ENCODE measurements at regions not wholly inside any gene's neighbourhood (a gene's known extent, or its start where the extent isn't known, plus 50 kb on each side); places are given as distances from the start of the nearest gene placed in this dataset.

DNA sequence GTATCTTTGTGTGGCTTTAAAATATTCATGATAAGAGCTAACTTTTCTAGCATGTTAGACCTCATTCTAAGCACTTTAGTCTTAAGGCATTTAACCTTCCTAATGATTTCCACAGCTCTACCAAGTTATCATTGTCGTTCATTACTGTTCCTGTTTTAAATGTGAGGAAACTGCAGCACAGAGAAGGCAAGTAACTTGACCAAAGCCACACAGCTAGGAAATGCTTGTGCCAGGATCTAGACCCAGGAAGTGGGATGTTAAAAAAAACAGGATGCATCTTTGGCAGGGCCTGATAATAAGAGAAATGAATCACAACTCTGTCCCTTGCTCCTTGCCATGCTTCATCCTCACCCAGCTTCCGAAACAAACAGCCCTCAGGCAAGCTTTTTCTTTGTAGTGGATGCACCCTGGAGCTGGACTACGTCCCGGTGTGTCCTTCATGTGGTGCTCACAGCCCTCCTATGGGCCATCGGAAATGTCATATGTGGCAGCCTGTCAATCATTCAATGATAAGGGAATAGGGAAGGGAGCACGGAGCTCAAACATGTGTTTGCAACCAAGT is 196.9 kb upstream of the RREB1 start:
- no peak overlapping the region for H3K4me3 ChIP-seq
- no peak overlapping the region for H3K4me2 ChIP-seq
- Mint-ChIP-seq H3K4me3 (no peak overlapping the region), H3K9me3 (no peaks in the 10 kb centered on the region; the same call in 2 of the 3 replicates), H3K27ac (no peak overlapping the region), H3K36me3 (ENCODE audit: low read depth) (no peaks in the 10 kb centered on the region), H3K27me3 (ENCODE audit: insufficient read depth, low read depth, poor library complexity) (no peaks in the 10 kb centered on the region), H3K4me1 (0 out of 3 replicates have a peak, but pooled peaks cover 3% of the 10 kb centered on the region)
- H3K79me2 ChIP-seq (replicated peaks; ENCODE audit: insufficient read depth), result no peaks in the 10 kb centered on the region
- H3F3A ChIP-seq (replicated peaks; ENCODE audit: low read depth), result no peaks in the 10 kb centered on the region
- H3K27me3 ChIP-seq (ENCODE audit: insufficient read depth), result no peaks in the 10 kb centered on the region
- TF ChIP-seq, protein P1, sequence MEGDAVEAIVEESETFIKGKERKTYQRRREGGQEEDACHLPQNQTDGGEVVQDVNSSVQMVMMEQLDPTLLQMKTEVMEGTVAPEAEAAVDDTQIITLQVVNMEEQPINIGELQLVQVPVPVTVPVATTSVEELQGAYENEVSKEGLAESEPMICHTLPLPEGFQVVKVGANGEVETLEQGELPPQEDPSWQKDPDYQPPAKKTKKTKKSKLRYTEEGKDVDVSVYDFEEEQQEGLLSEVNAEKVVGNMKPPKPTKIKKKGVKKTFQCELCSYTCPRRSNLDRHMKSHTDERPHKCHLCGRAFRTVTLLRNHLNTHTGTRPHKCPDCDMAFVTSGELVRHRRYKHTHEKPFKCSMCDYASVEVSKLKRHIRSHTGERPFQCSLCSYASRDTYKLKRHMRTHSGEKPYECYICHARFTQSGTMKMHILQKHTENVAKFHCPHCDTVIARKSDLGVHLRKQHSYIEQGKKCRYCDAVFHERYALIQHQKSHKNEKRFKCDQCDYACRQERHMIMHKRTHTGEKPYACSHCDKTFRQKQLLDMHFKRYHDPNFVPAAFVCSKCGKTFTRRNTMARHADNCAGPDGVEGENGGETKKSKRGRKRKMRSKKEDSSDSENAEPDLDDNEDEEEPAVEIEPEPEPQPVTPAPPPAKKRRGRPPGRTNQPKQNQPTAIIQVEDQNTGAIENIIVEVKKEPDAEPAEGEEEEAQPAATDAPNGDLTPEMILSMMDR (conservative IDR thresholded peaks at IDR 0.05; ENCODE audit: low read depth in 2 of 2), result no peak
- TF ChIP-seq ZNF114 (CRISPR knock-in tag; IDR thresholded peaks at IDR 0.05), result no peak
- no peaks in the 10 kb centered on the region for H3K9me2 ChIP-seq (ENCODE audit: insufficient read depth)
- H4K20me1 ChIP-seq (replicated peaks; ENCODE audit: insufficient read depth), result no peaks in the 10 kb centered on the region
- ATAC-seq, result no peak
- no peak overlapping the region for H2AFZ ChIP-seq
- no peak for DNase-seq (ENCODE audit: low spot score)
- no peak overlapping the region for H3K27ac ChIP-seq (ENCODE audit: low read depth)
- no peaks in the 10 kb centered on the region for H3K4me1 ChIP-seq (ENCODE audit: insufficient read depth)
- no peaks in the 10 kb centered on the region for H3K36me3 ChIP-seq (ENCODE audit: insufficient read depth)

DNA sequence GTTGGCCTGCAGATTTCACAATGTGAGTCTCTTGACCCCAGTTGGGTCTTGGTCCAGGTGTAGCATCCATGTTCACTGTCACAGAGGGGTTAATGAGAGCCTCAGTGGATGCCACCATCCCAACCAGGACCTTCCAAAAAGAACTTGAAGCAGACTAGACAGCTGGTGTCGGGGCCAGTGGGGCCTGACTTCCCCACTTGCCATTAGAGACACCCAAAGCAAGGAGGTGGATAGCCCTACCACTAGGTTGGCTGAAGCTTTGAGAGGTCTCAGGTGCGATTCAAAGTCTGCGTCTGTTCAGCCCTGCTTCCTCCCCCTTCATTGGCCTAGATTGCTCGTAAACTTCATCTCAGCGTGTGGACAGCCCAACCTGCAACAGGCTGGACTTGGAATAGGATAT is 196.4 kb upstream of the RREB1 start:
- H3K4me1 ChIP-seq (ENCODE audit: insufficient read depth), result no peaks in the 10 kb centered on the region
- no peak overlapping the region for H3K4me2 ChIP-seq
- no peak for ATAC-seq
- Mint-ChIP-seq H3K27ac (no peak overlapping the region), H3K9me3 (no peaks in the 10 kb centered on the region; the same call in 2 of the 3 replicates), H3K27me3 (ENCODE audit: insufficient read depth, low read depth, poor library complexity) (no peaks in the 10 kb centered on the region), H3K4me3 (no peak overlapping the region), H3K36me3 (ENCODE audit: low read depth) (no peaks in the 10 kb centered on the region), H3K4me1 (peaks cover 3% of the 10 kb centered on the region; the same call in 1 of the 3 replicates)
- no peaks in the 10 kb centered on the region for H3K9me2 ChIP-seq (ENCODE audit: insufficient read depth)
- H3K27ac ChIP-seq (ENCODE audit: low read depth), result no peak overlapping the region
- DNase-seq (ENCODE audit: low spot score), result no peak
- no peaks in the 10 kb centered on the region for H3F3A ChIP-seq (replicated peaks; ENCODE audit: low read depth)
- H3K79me2 ChIP-seq (replicated peaks; ENCODE audit: insufficient read depth), result no peaks in the 10 kb centered on the region
- H2AFZ ChIP-seq, result no peak overlapping the region
- TF ChIP-seq, protein P2, sequence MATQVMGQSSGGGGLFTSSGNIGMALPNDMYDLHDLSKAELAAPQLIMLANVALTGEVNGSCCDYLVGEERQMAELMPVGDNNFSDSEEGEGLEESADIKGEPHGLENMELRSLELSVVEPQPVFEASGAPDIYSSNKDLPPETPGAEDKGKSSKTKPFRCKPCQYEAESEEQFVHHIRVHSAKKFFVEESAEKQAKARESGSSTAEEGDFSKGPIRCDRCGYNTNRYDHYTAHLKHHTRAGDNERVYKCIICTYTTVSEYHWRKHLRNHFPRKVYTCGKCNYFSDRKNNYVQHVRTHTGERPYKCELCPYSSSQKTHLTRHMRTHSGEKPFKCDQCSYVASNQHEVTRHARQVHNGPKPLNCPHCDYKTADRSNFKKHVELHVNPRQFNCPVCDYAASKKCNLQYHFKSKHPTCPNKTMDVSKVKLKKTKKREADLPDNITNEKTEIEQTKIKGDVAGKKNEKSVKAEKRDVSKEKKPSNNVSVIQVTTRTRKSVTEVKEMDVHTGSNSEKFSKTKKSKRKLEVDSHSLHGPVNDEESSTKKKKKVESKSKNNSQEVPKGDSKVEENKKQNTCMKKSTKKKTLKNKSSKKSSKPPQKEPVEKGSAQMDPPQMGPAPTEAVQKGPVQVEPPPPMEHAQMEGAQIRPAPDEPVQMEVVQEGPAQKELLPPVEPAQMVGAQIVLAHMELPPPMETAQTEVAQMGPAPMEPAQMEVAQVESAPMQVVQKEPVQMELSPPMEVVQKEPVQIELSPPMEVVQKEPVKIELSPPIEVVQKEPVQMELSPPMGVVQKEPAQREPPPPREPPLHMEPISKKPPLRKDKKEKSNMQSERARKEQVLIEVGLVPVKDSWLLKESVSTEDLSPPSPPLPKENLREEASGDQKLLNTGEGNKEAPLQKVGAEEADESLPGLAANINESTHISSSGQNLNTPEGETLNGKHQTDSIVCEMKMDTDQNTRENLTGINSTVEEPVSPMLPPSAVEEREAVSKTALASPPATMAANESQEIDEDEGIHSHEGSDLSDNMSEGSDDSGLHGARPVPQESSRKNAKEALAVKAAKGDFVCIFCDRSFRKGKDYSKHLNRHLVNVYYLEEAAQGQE (IDR thresholded peaks at IDR 0.05; ENCODE audit: unreplicated experiment), result no peak
- no peak for TF ChIP-seq EZH2phosphoT487 (IDR thresholded peaks at IDR 0.05; ENCODE audit: unreplicated experiment)
- no peak for TF ChIP-seq EZH2 (IDR thresholded peaks at IDR 0.05; ENCODE audit: low read depth, unreplicated experiment)
- H3K4me3 ChIP-seq, result no peak overlapping the region
- no peaks in the 10 kb centered on the region for H3K36me3 ChIP-seq (ENCODE audit: insufficient read depth)
- no peaks in the 10 kb centered on the region for H4K20me1 ChIP-seq (replicated peaks; ENCODE audit: insufficient read depth)
- no peaks in the 10 kb centered on the region for H3K27me3 ChIP-seq (ENCODE audit: insufficient read depth)
